Osteoblast (primary cell): ENCODE measurements at regions not wholly inside any gene's neighbourhood (a gene's known extent, or its start where the extent isn't known, plus 50 kb on each side); places are given as distances from the start of the nearest gene placed in this dataset.

ENCODE experiments used
- DNase-seq: peaks from one replicate; pipeline ENCODE4 v3.0.0; 2011; ENCODE audit warnings: low spot score, mixed read lengths; ENCODE audit not compliant: insufficient read length; ENCODE audit errors: missing footprints
- H2AFZ ChIP-seq: 2 replicates; pipeline ENCODE4 v1.6.0; 2011; ENCODE audit warnings: mild to moderate bottlenecking, low read length
- H3K27ac ChIP-seq: 2 replicates; pipeline ENCODE4 v1.5.1; 2011; ENCODE audit warnings: mild to moderate bottlenecking, low read depth, low read length, moderate library complexity
- H3K27me3 ChIP-seq: 2 replicates; pipeline ENCODE4 v1.6.0; 2012; ENCODE audit warnings: mild to moderate bottlenecking, control low read depth, inconsistent platforms, low read length, moderate library complexity; ENCODE audit not compliant: insufficient read depth
- H3K36me3 ChIP-seq: 2 replicates; pipeline ENCODE4 v1.5.1; 2011; ENCODE audit warnings: mild to moderate bottlenecking, low read length, control low read depth, moderate library complexity; ENCODE audit not compliant: insufficient read depth
- H3K4me1 ChIP-seq: 2 replicates; pipeline ENCODE4 v1.5.1; 2011; ENCODE audit warnings: mild to moderate bottlenecking, low read length, control low read depth, moderate library complexity; ENCODE audit not compliant: insufficient read depth
- H3K4me2 ChIP-seq: 2 replicates; pipeline ENCODE4 v1.6.0; 2011; ENCODE audit warnings: mild to moderate bottlenecking, low read length; ENCODE audit not compliant: insufficient read depth
- H3K4me3 ChIP-seq: fragments of 200-600 bp; sonication (generic); 3 replicates; pipeline ENCODE4 v1.5.1; 2012; ENCODE audit warnings: mild to moderate bottlenecking, low read length, inconsistent platforms; ENCODE audit not compliant: insufficient read depth
- H3K79me2 ChIP-seq: 2 replicates; pipeline ENCODE4 v1.6.0; 2012; ENCODE audit warnings: mild to moderate bottlenecking, low read length, control low read depth, inconsistent platforms; ENCODE audit not compliant: insufficient read depth
- H3K9me3 ChIP-seq: 2 replicates; pipeline ENCODE4 v1.5.1; 2011; ENCODE audit warnings: low read depth, low read length, control low read depth
- H4K20me1 ChIP-seq: 2 replicates; pipeline ENCODE4 v1.6.0; 2012; ENCODE audit warnings: mild to moderate bottlenecking, low read length, control low read depth; ENCODE audit not compliant: insufficient read depth
- TF ChIP-seq, protein P1 (sequence below): IDR thresholded peaks from 2 replicates; pipeline ENCODE4 v1.5.1; 2011; ENCODE audit warnings: mild to moderate bottlenecking, low read depth, low read length, moderate library complexity; ENCODE audit errors: extremely low read depth

DNA sequence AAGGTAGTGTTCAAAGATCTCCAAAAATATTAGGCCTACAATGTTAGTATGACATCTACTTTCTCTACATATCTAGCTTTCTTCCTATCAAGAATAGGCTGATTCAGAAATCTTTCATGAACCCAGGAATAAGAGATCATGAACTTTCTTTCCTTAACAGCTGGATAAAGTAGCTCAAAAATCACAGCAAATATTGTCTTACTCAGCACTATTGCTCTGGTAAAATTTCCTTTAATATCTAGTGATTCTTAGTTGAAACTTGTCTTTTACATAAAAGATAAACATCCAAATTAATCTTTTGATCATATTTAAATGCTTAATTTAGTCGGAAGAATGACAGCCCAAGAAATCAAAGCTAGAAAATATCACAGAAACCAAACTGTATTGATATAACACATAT is 131.9 kb downstream of the NOL4 start:
- Histone ChIP-seq H3K36me3 (no peaks in the 10 kb centered on the region), H2AFZ (no peak overlapping the region), H3K4me1 (no peaks in the 10 kb centered on the region), H4K20me1 (no peaks in the 10 kb centered on the region), H3K9me3 (no peaks in the 10 kb centered on the region), H3K4me2 (no peak overlapping the region), H3K79me2 (no peaks in the 10 kb centered on the region), H3K4me3 (no peak overlapping the region), H3K27ac (no peak overlapping the region), H3K27me3 (no peaks in the 10 kb centered on the region)
- DNase-seq, result no peak
- TF ChIP-seq, protein P1, sequence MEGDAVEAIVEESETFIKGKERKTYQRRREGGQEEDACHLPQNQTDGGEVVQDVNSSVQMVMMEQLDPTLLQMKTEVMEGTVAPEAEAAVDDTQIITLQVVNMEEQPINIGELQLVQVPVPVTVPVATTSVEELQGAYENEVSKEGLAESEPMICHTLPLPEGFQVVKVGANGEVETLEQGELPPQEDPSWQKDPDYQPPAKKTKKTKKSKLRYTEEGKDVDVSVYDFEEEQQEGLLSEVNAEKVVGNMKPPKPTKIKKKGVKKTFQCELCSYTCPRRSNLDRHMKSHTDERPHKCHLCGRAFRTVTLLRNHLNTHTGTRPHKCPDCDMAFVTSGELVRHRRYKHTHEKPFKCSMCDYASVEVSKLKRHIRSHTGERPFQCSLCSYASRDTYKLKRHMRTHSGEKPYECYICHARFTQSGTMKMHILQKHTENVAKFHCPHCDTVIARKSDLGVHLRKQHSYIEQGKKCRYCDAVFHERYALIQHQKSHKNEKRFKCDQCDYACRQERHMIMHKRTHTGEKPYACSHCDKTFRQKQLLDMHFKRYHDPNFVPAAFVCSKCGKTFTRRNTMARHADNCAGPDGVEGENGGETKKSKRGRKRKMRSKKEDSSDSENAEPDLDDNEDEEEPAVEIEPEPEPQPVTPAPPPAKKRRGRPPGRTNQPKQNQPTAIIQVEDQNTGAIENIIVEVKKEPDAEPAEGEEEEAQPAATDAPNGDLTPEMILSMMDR, result no peak

DNA sequence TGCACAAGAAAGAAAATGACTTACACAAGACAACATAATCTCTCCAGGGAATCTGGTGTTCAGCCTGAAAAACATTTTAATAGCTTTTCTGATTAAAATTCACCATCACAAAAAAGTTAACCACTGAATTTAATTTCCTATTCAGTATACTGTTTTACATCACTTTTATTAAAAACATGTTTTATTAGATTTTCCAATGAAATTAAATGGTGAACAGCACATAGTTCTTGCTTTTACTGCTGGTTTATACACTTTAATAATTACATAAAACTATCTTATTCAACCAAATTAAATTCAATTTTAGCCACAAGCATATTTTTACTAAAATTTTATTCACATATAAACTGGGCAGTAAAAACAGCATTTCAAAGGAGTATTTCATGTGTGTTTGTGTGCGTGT is 138.3 kb downstream of the NOL4 start:
- H3K27ac ChIP-seq, result no peak overlapping the region
- TF ChIP-seq, protein P1, result no peak
- no peaks in the 10 kb centered on the region for H3K79me2 ChIP-seq
- no peaks in the 10 kb centered on the region for H3K36me3 ChIP-seq
- H3K27me3 ChIP-seq, result no peaks in the 10 kb centered on the region
- no peaks in the 10 kb centered on the region for H3K4me1 ChIP-seq
- H3K4me2 ChIP-seq, result no peak overlapping the region
- no peak overlapping the region for H3K4me3 ChIP-seq
- DNase-seq, result no peak
- H4K20me1 ChIP-seq, result no peaks in the 10 kb centered on the region
- H2AFZ ChIP-seq, result no peak overlapping the region
- no peaks in the 10 kb centered on the region for H3K9me3 ChIP-seq

DNA sequence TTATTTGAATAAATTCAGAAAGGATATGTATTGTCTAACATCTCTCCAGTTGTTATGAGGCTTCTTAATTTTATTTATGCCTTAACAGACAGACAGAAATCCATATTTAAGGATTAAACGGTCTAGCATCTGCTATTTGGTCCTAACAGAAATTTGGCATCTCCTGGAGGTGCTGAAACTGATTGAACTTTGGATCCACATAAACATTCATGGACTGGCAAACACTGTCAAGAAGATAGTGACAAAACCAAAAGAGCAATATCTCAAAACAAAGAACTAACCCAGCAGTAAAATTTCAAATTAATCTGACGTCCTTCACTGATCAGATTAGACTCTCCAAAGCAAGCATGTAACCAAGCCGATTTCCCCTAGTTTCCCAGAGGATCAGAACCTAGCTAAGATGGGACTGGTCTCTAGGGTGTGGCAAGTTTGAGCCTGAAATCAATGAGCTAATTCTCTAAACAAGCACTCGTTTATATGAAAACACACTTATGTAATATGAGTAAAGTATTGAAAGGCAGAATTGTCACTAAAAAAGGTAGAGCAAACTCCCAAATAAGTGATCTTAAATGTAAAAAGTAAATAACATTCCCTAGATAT is 139.5 kb downstream of the NOL4 start:
- Histone ChIP-seq H3K36me3 (no peaks in the 10 kb centered on the region), H3K9me3 (no peaks in the 10 kb centered on the region), H4K20me1 (no peaks in the 10 kb centered on the region), H3K4me3 (no peak overlapping the region), H2AFZ (no peak overlapping the region), H3K4me2 (no peak overlapping the region), H3K27me3 (no peaks in the 10 kb centered on the region), H3K27ac (no peak overlapping the region), H3K4me1 (no peaks in the 10 kb centered on the region), H3K79me2 (no peaks in the 10 kb centered on the region)
- no peak for DNase-seq
- TF ChIP-seq, protein P1, result no peak

DNA sequence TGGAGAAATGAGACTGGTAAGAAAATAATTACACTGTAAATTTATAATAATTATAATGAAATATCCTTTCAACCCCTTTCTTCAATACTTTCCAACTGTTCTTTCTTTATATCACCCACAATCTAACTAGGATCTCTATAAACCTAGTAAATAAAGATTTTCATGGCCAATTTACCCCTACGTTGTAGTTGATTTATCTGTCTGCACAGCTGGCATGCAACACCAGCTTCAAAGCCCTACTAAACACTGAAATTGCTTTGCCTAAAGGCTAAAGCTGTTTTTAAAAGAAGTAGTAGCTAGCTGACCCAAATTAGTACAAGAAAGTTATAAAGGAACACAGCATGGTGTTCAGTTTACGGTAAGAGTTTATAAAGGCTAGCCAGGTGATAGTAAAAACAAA is 140.1 kb downstream of the NOL4 start:
- DNase-seq, result no peak
- no peaks in the 10 kb centered on the region for H3K36me3 ChIP-seq
- H2AFZ ChIP-seq, result no peak overlapping the region
- no peaks in the 10 kb centered on the region for H4K20me1 ChIP-seq
- no peak overlapping the region for H3K4me3 ChIP-seq
- H3K27me3 ChIP-seq, result no peaks in the 10 kb centered on the region
- H3K27ac ChIP-seq, result no peak overlapping the region
- TF ChIP-seq, protein P1, result no peak
- no peaks in the 10 kb centered on the region for H3K79me2 ChIP-seq
- no peaks in the 10 kb centered on the region for H3K9me3 ChIP-seq
- H3K4me1 ChIP-seq, result no peaks in the 10 kb centered on the region
- H3K4me2 ChIP-seq, result no peak overlapping the region
